ENCODE measurements at regions not wholly inside any gene's neighbourhood (a gene's known extent, or its start where the extent isn't known, plus 50 kb on each side); places are given as distances from the start of the nearest gene placed in this dataset.

DNA sequence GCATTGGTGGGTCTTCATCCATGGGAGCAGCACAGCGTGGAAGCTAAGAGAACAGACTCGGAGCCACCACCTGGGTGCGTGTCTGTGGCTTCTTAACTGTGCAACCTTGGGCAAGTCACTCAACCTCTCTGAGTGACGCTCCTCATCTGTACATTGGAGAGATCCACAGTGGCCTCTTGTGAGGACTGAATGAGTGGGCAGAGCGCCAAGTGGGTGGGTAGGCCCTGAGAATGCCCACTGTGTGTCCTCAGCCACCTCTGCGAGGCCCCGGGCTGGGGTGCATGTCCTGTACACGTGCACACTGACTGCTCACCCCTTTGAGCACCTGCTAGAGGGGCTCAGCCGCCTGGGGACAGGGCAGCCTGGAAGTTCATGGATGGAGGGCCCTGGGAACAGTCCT, 99.6 kb upstream of the PRR23E start:
- H3K27ac ChIP-seq: no peak overlapping the region
- TF ChIP-seq CTCF (conservative IDR thresholded peaks at IDR 0.05): no peak

DNA sequence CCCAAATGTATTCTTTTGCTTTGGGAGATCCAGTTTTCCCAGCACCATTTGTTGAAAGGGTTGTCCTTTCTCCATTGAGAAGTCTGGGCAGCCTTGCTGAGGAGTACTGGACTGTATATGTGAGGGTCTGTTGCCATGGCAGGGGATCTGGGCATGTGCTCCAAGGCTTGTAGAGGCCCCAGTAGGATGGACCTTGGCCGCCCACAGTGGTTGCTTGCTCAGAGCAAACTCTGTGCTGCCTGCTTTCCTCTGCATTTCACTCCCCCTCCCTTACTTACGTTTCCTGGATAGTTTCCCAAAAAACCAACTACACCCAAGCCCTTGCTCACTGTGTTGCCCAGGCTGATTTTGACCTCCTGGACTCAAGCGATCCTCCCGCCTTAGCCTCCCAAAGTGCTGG, 97.2 kb upstream of the PRR23E start:
- no peak overlapping the region for H3K27ac ChIP-seq
- no peak for TF ChIP-seq CTCF (conservative IDR thresholded peaks at IDR 0.05)

- no peak for TF ChIP-seq CTCF (conservative IDR thresholded peaks at IDR 0.05)
- no peak overlapping the region for H3K27ac ChIP-seq
These were observed 96.5 kb upstream of the PRR23E start for GRCh38 chr3:127096256-127097071.

GRCh38 chr3:127097072-127097405, 95.9 kb upstream of the PRR23E start:
- TF ChIP-seq CTCF (conservative IDR thresholded peaks at IDR 0.05): no peak
- H3K27ac ChIP-seq: no peak overlapping the region

DNA sequence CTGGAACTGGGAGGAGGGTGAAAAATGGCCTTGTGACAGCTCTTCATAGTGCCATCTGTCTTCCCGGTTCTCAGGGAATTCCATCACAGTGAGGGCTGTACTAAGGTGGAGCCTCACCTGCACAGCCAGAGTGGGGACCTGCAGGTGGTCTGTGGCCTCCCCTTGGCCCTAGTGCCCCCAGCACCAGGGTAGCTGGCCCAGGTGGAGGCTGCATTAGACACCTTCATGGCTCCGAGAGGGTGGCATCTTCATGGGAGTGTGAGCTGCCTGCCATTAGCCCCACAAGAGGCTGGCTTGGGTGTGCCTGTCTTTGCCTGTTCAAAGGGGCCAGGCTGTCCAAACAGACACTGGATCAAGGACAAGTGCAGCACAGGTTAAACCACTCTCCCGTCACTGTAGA, 95.5 kb upstream of the PRR23E start:
- no peak for TF ChIP-seq CTCF (conservative IDR thresholded peaks at IDR 0.05)
- H3K27ac ChIP-seq: no peak overlapping the region

GRCh38 chr3:127099982-127100381, 92.9 kb upstream of the PRR23E start:
- no peak for TF ChIP-seq CTCF (conservative IDR thresholded peaks at IDR 0.05)
- H3K27ac ChIP-seq: no peak overlapping the region

DNA sequence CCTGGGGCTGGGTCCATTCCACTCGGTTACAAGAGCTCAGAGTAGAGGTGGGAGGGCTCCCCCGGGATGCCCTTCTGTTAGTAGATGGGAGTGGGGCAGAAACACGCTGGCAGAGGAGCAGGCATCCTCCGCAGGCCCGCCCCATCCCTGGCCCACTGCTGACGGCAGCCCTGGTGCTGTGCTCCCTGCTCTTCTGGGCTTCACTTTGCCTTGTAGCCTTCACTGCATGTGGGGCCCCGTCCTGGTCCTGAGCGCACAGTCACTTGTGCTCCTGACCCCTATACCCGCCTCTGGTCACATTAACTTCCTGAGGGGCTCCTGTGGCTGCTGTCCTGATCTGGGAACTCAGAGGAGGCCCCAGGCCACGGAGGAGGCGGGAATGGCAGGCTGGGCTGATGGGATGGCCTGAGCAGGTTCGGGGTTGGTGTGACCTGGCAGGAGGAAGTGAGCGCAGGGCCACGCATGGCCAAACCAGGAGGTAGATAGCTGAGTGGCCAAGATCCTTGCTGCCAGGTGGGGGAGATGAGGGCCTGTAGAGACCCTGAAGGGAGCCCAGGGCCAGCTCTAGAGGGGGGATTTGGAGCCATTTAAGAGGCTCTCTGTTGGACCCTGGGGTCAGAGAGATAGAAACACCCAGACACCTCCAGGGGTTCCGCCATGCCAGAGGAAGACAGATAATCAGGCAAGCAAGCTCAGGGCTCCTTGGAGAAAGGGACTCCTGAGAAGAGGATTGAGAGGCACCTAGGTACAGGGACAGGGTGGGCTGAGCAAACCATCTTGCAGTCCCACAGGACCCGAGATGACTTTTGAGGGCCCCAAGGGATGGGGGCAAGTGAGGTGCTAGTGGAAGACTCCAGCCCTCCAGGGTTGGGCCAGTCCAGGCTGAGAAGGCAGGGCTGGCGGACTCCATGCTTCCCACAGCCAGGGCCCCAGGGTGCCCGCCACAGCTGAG, 92.2 kb upstream of the PRR23E start:
- TF ChIP-seq CTCF (conservative IDR thresholded peaks at IDR 0.05): no peak
- H3K27ac ChIP-seq: no peak overlapping the region
